ENCODE measurements at regions not wholly inside any gene's neighbourhood (a gene's known extent, or its start where the extent isn't known, plus 50 kb on each side); places are given as distances from the start of the nearest gene placed in this dataset.
"Not testable (repeated sequence)": the region's sequence is repeated elsewhere in the genome, so short reads cannot be mapped to it uniquely, and the experiment has no call there.

DNA sequence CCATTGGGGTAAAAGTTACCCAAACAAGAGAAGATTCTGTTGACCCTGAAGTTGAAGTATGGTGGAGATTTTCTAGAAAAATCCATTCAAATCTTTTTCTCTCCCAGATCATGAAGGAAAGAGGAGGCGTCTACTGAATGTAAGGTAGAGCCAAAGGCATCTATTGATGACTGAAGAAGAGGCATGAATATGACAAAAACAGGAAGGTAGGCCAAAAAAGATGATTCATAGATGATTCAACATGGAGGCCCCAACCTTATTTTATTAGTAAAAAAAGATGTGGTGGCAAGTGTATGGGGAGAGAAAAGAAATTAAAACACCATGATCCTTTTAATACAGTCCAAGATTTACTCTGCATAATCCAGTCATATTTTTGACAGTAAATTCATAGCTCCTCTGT, 49.9 kb upstream of the PAX8 start:
- H3K9me3 Mint-ChIP-seq; DNase-seq (ENCODE audit: low spot score in 2 of 2); H3K4me1 Mint-ChIP-seq; H3K36me3 Mint-ChIP-seq; ATAC-seq (ENCODE audit: low read depth); H3K27ac Mint-ChIP-seq; H3K4me3 Mint-ChIP-seq: not testable (repeated sequence)
- peaks cover 17% of the 10 kb centered on the region for H3K27me3 Mint-ChIP-seq
